ENCODE measurements at regions not wholly inside any gene's neighbourhood (a gene's known extent, or its start where the extent isn't known, plus 50 kb on each side); places are given as distances from the start of the nearest gene placed in this dataset.

DNA sequence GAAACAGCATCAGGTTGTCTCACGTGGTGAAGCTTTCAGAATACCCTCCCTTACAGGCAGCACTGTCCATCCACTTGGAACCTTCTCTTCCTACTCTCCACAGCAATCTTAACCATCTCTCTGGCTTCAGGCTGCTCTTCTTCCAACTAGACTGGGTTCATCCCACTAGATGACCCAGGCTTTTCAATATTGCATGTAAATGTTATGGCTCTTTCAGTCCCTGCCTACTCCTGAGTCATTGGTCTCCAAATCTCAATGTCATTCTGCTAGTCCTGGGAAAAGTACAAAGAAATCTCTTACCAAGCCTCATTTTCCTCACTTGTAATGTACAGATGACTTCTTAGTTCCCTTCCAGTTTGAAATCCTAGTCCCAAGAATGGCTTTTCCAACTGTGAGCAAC, 109.7 kb upstream of the CTNNB1 start:
- H3K27ac ChIP-seq = no peak overlapping the region
- no peak overlapping the region for H2AFZ ChIP-seq (replicated peaks)
- no peaks in the 10 kb centered on the region for H3K36me3 ChIP-seq
- no peak overlapping the region for H3K4me3 ChIP-seq
- no peaks in the 10 kb centered on the region for H3K36me3 Mint-ChIP-seq
- H3K27me3 Mint-ChIP-seq (ENCODE audit: insufficient read depth, low read depth) = no peaks in the 10 kb centered on the region
- no peak overlapping the region for H3K27ac Mint-ChIP-seq
- H4K20me1 ChIP-seq (ENCODE audit: low read depth) = no peaks in the 10 kb centered on the region
- no peak overlapping the region for H3K4me3 Mint-ChIP-seq
- H3K4me2 ChIP-seq = no peak overlapping the region
- no peaks in the 10 kb centered on the region for H3K79me2 ChIP-seq (ENCODE audit: low read depth)
- no peaks in the 10 kb centered on the region for H3K4me1 ChIP-seq
- peaks cover 4% of the 10 kb centered on the region for H3K4me1 Mint-ChIP-seq
- H3F3A ChIP-seq (ENCODE audit: low read depth) = no peaks in the 10 kb centered on the region
- H3K9me3 Mint-ChIP-seq = no peaks in the 10 kb centered on the region
- no peak for TF ChIP-seq EZH2 (IDR thresholded peaks at IDR 0.05)
- TF ChIP-seq EZH2phosphoT487 (IDR thresholded peaks at IDR 0.05) = no peak
- TF ChIP-seq, protein P1, sequence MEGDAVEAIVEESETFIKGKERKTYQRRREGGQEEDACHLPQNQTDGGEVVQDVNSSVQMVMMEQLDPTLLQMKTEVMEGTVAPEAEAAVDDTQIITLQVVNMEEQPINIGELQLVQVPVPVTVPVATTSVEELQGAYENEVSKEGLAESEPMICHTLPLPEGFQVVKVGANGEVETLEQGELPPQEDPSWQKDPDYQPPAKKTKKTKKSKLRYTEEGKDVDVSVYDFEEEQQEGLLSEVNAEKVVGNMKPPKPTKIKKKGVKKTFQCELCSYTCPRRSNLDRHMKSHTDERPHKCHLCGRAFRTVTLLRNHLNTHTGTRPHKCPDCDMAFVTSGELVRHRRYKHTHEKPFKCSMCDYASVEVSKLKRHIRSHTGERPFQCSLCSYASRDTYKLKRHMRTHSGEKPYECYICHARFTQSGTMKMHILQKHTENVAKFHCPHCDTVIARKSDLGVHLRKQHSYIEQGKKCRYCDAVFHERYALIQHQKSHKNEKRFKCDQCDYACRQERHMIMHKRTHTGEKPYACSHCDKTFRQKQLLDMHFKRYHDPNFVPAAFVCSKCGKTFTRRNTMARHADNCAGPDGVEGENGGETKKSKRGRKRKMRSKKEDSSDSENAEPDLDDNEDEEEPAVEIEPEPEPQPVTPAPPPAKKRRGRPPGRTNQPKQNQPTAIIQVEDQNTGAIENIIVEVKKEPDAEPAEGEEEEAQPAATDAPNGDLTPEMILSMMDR (IDR thresholded peaks at IDR 0.05) = no peak
- no peak overlapping the region for H3K9ac ChIP-seq
- no peaks in the 10 kb centered on the region for H3K9me3 ChIP-seq (ENCODE audit: low read depth)
- no peaks in the 10 kb centered on the region for H3K27me3 ChIP-seq
- DNase-seq (ENCODE audit: low spot score) = no peak

- Histone ChIP-seq H3K36me3 (no peaks in the 10 kb centered on the region), H3K27me3 (no peaks in the 10 kb centered on the region), H2AFZ (replicated peaks) (no peak overlapping the region), H3K9ac (no peak overlapping the region), H3K4me2 (no peak overlapping the region), H4K20me1 (ENCODE audit: low read depth) (no peaks in the 10 kb centered on the region), H3K27ac (no peak overlapping the region), H3K9me3 (ENCODE audit: low read depth) (no peaks in the 10 kb centered on the region), H3K4me3 (no peak overlapping the region), H3F3A (ENCODE audit: low read depth) (no peaks in the 10 kb centered on the region), H3K4me1 (no peaks in the 10 kb centered on the region), H3K79me2 (ENCODE audit: low read depth) (no peaks in the 10 kb centered on the region)
- Mint-ChIP-seq H3K4me1 (peaks cover 4% of the 10 kb centered on the region), H3K9me3 (no peaks in the 10 kb centered on the region), H3K4me3 (no peak overlapping the region), H3K27ac (no peak overlapping the region), H3K27me3 (ENCODE audit: insufficient read depth, low read depth) (peaks cover 5% of the 10 kb centered on the region), H3K36me3 (no peaks in the 10 kb centered on the region)
- TF ChIP-seq EZH2 (IDR thresholded peaks at IDR 0.05) = no peak
- TF ChIP-seq, protein P1 (IDR thresholded peaks at IDR 0.05) = no peak
- TF ChIP-seq EZH2phosphoT487 (IDR thresholded peaks at IDR 0.05) = no peak
- no peak for DNase-seq (ENCODE audit: low spot score)
These were observed 106.5 kb upstream of the CTNNB1 start for GRCh38 chr3:41092844-41093243.

DNA sequence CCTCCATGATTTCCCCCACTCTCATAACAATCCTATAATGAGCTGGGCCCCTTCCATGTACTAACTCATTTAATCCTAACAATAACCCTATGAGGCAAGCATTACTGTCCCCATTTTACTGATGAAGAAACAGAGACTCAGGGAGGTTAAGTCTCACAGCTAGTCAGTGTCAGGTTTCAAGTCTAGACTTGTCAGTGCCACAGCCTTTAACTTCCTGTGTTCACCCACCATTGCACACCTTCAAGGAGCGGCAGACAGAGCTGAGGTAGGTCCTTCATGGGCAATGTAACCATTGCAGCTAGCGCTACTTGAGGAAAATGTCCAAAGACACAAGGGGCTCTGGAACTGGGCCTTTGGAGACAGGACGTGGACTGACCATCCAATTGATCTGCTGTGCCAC, 105.8 kb upstream of the CTNNB1 start:
- DNase-seq (ENCODE audit: low spot score) = no peak
- no peak overlapping the region for H3K9ac ChIP-seq
- no peaks in the 10 kb centered on the region for H3K27me3 ChIP-seq
- H3K9me3 ChIP-seq (ENCODE audit: low read depth) = no peaks in the 10 kb centered on the region
- no peak overlapping the region for H3K27ac ChIP-seq
- Mint-ChIP-seq H3K27ac (no peak overlapping the region), H3K4me3 (no peak overlapping the region), H3K27me3 (ENCODE audit: insufficient read depth, low read depth) (peaks cover 5% of the 10 kb centered on the region), H3K9me3 (no peaks in the 10 kb centered on the region), H3K36me3 (no peaks in the 10 kb centered on the region), H3K4me1 (peaks cover 1% of the 10 kb centered on the region)
- TF ChIP-seq, protein P1 (IDR thresholded peaks at IDR 0.05) = no peak
- TF ChIP-seq EZH2 (IDR thresholded peaks at IDR 0.05) = no peak
- TF ChIP-seq EZH2phosphoT487 (IDR thresholded peaks at IDR 0.05) = no peak
- H3F3A ChIP-seq (ENCODE audit: low read depth) = no peaks in the 10 kb centered on the region
- H2AFZ ChIP-seq (replicated peaks) = no peak overlapping the region
- H3K79me2 ChIP-seq (ENCODE audit: low read depth) = no peaks in the 10 kb centered on the region
- no peaks in the 10 kb centered on the region for H3K36me3 ChIP-seq
- H3K4me2 ChIP-seq = no peak overlapping the region
- no peaks in the 10 kb centered on the region for H4K20me1 ChIP-seq (ENCODE audit: low read depth)
- no peaks in the 10 kb centered on the region for H3K4me1 ChIP-seq
- no peak overlapping the region for H3K4me3 ChIP-seq

All from neural progenitor cell (in vitro differentiated cells).